CD14-positive monocyte (primary cell): ENCODE measurements at regions not wholly inside any gene's neighbourhood (a gene's known extent, or its start where the extent isn't known, plus 50 kb on each side); places are given as distances from the start of the nearest gene placed in this dataset.

Source experiments
- DNase-seq, 3 donors: peaks; one replicate each; pipeline ENCODE4 v3.0.0-alpha.2; 2011 to 2022
- H2AFZ ChIP-seq: 2 replicates; pipeline ENCODE4 v1.6.0; 2012; ENCODE audit warnings: mild to moderate bottlenecking, low read depth, low read length, inconsistent platforms; ENCODE audit not compliant: insufficient read depth, poor library complexity, severe bottlenecking
- H3K27ac ChIP-seq, 2 donors: 1 replicate in 1 of 2; 2 replicates in 1 of 2; pipeline ENCODE4 v1.5.1; 2012 to 2013; ENCODE audit warnings: low read length in 2 of 2, control low read depth in 1 of 2, inconsistent platforms in 1 of 2, low read depth in 1 of 2, mild to moderate bottlenecking in 1 of 2
- H3K27me3 ChIP-seq, 2 donors: one replicate each; pipeline versions ENCODE4 v1.6.0 to v1.6.1; 2011 to 2013; ENCODE audit warnings: low read length in 2 of 2; ENCODE audit not compliant: control insufficient read depth in 2 of 2, insufficient read depth in 2 of 2
- H3K36me3 ChIP-seq, 2 donors: replicated peaks in 1 of 2; 1 replicate in 1 of 2; 2 replicates in 1 of 2; pipeline versions ENCODE4 v1.5.1 to v1.6.1; 2012 to 2013; ENCODE audit warnings: low read length in 2 of 2, control low read depth in 1 of 2, inconsistent platforms in 1 of 2, mild to moderate bottlenecking in 1 of 2; ENCODE audit not compliant: insufficient read depth in 2 of 2, control insufficient read depth in 1 of 2
- H3K4me1 ChIP-seq, 2 donors: 1 replicate in 1 of 2; 2 replicates in 1 of 2; pipeline versions ENCODE4 v1.5.1 to v1.6.1; 2012 to 2013; ENCODE audit warnings: low read length in 2 of 2, control low read depth in 1 of 2, inconsistent platforms in 1 of 2, mild to moderate bottlenecking in 1 of 2, moderate library complexity in 1 of 2; ENCODE audit not compliant: insufficient read depth in 2 of 2, control insufficient read depth in 1 of 2
- H3K4me2 ChIP-seq: replicated peaks from 2 replicates; pipeline ENCODE3; 2012; ENCODE audit warnings: low read length, moderate library complexity, mild to moderate bottlenecking; ENCODE audit not compliant: poor library complexity, severe bottlenecking; ENCODE audit errors: extremely low read depth
- H3K4me3 ChIP-seq, 3 experiments: fragments of 200-600 bp in 1 of 3; sonication (generic) in 1 of 3; replicated peaks in 1 of 3; 1 replicate in 2 of 3; 2 replicates in 1 of 3; pipeline ENCODE4 v1.5.1; 2011 to 2013; ENCODE audit warnings: low read length in 3 of 3, mild to moderate bottlenecking in 3 of 3, control low read depth in 2 of 3, low read depth in 2 of 3, inconsistent platforms in 1 of 3, moderate library complexity in 1 of 3
- H3K79me2 ChIP-seq: 2 replicates; pipeline ENCODE4 v1.6.0; 2012; ENCODE audit warnings: mild to moderate bottlenecking, control low read depth, inconsistent platforms, low read length, moderate library complexity; ENCODE audit not compliant: insufficient read depth
- H3K9ac ChIP-seq: 2 replicates; pipeline ENCODE4 v1.6.0; 2017; ENCODE audit warnings: low read length, mild to moderate bottlenecking; ENCODE audit not compliant: insufficient read depth, poor library complexity, severe bottlenecking
- H3K9me3 ChIP-seq, 2 donors: replicated peaks in 1 of 2; 1 replicate in 1 of 2; 2 replicates in 1 of 2; pipeline versions ENCODE4 v1.5.1 to v1.6.1; 2012 to 2013; ENCODE audit warnings: low read length in 2 of 2, control low read depth in 1 of 2; ENCODE audit not compliant: control insufficient read depth in 1 of 2, insufficient read depth in 1 of 2
- H4K20me1 ChIP-seq: 2 replicates; pipeline ENCODE4 v1.6.0; 2012; ENCODE audit warnings: mild to moderate bottlenecking, low read length, control low read depth, moderate library complexity; ENCODE audit not compliant: insufficient read depth
- H3K27ac Mint-ChIP-seq, 7 donors: one replicate each; pipeline ENCODE4 v1.8.0; 2020; ENCODE audit warnings: mild to moderate bottlenecking in 7 of 7, mixed read lengths in 7 of 7, moderate library complexity in 6 of 7, inconsistent platforms in 2 of 7
- H3K27me3 Mint-ChIP-seq, 3 donors: one replicate each; pipeline ENCODE4 v1.8.0; 2021 to 2022; ENCODE audit warnings: low read depth in 3 of 3, mild to moderate bottlenecking in 3 of 3, mixed read lengths in 3 of 3, moderate library complexity in 3 of 3, inconsistent platforms in 1 of 3
- H3K36me3 Mint-ChIP-seq, 2 donors: one replicate each; pipeline ENCODE4 v1.8.0; 2020; ENCODE audit warnings: mixed read lengths in 2 of 2, inconsistent platforms in 1 of 2, mild to moderate bottlenecking in 1 of 2
- H3K4me1 Mint-ChIP-seq: one replicate; pipeline ENCODE4 v1.8.0; 2020; ENCODE audit warnings: mild to moderate bottlenecking, mixed read lengths
- H3K4me3 Mint-ChIP-seq, 2 donors: one replicate each; pipeline ENCODE4 v1.8.0; 2020; ENCODE audit warnings: mild to moderate bottlenecking in 2 of 2, mixed read lengths in 2 of 2, moderate library complexity in 1 of 2
- H3K9me3 Mint-ChIP-seq, 7 donors: one replicate each; pipeline ENCODE4 v1.8.0; 2020 to 2022; ENCODE audit warnings: mixed read lengths in 7 of 7, mild to moderate bottlenecking in 6 of 7, moderate library complexity in 6 of 7, inconsistent platforms in 2 of 7
- WGBS: methylation state at CpG from one replicate; pipeline ENCODE4 v1.1.5; 2013; ENCODE audit warnings: missing lambda C conversion rate; ENCODE audit not compliant: insufficient coverage; 5-methylcytosine and 5-hydroxymethylcytosine counted together
- intact Hi-C, 2 donors: fragments of 100-400 bp; cut with micrococcal nuclease; formaldehyde crosslinking; loops; one replicate each; pipeline versions ENCODE4 v1.15.0 to v1.15.1; 2023
- TF ChIP-seq, protein P1 (sequence below): fragments of 200-600 bp; IDR thresholded peaks from one replicate; pipeline ENCODE4 v1.8.0; 2022; ENCODE audit warnings: antibody characterized with exemption, mild to moderate bottlenecking

- Histone ChIP-seq H3K9me3 (peaks cover 0 to 5% of the 10 kb centered on the region in 2 donors), H3K4me1 (peaks cover 19 to 25% of the 10 kb centered on the region in 2 donors), H3K4me2 (no peak overlapping the region), H3K4me3 (no peak overlapping the region), H2AFZ (no peak overlapping the region), H4K20me1 (no peaks in the 10 kb centered on the region), H3K79me2 (no peaks in the 10 kb centered on the region), H3K36me3 (no peaks in the 10 kb centered on the region), H3K27ac (no peak overlapping the region), H3K27me3 (no peaks in the 10 kb centered on the region), H3K9ac (no peak overlapping the region)
- Mint-ChIP-seq H3K4me1 (peaks cover 13% of the 10 kb centered on the region), H3K9me3 (peaks cover 0 to 2% (median 0%) of the 10 kb centered on the region in 7 donors), H3K27me3 (peaks cover 0 to 3% (median 0%) of the 10 kb centered on the region in 3 donors), H3K4me3 (no peak overlapping the region), H3K36me3 (no peaks in the 10 kb centered on the region), H3K27ac (no peak overlapping the region)
- WGBS: 91% methylated on average over 6 of the region's 10 CpGs
- intact Hi-C loops: no loop called here
- no peak for DNase-seq
- TF ChIP-seq, protein P1, sequence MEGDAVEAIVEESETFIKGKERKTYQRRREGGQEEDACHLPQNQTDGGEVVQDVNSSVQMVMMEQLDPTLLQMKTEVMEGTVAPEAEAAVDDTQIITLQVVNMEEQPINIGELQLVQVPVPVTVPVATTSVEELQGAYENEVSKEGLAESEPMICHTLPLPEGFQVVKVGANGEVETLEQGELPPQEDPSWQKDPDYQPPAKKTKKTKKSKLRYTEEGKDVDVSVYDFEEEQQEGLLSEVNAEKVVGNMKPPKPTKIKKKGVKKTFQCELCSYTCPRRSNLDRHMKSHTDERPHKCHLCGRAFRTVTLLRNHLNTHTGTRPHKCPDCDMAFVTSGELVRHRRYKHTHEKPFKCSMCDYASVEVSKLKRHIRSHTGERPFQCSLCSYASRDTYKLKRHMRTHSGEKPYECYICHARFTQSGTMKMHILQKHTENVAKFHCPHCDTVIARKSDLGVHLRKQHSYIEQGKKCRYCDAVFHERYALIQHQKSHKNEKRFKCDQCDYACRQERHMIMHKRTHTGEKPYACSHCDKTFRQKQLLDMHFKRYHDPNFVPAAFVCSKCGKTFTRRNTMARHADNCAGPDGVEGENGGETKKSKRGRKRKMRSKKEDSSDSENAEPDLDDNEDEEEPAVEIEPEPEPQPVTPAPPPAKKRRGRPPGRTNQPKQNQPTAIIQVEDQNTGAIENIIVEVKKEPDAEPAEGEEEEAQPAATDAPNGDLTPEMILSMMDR: no peak
Measured at GRCh38 chr2:847669-848068, 103.0 kb upstream of the SNTG2 start.

- Mint-ChIP-seq H3K36me3 (no peaks in the 10 kb centered on the region), H3K27ac (no peak overlapping the region), H3K4me1 (peaks cover 13% of the 10 kb centered on the region), H3K27me3 (peaks cover 1 to 6% (median 4%) of the 10 kb centered on the region in 3 donors), H3K9me3 (peaks cover 0 to 5% (median 3%) of the 10 kb centered on the region in 7 donors), H3K4me3 (peak overlapping the region in 1 of 2 donors; percentile 73)
- 17% methylated on average over 1 of the region's 3 CpGs for WGBS
- Histone ChIP-seq H3K4me3 (peak overlapping the region in 1 of 3 experiments; percentile 23), H3K9ac (no peak overlapping the region), H4K20me1 (no peaks in the 10 kb centered on the region), H3K27ac (peak overlapping the region; percentile 53 to 55), H3K79me2 (no peaks in the 10 kb centered on the region), H3K36me3 (no peaks in the 10 kb centered on the region), H2AFZ (no peak overlapping the region), H3K9me3 (peaks cover 0 to 5% of the 10 kb centered on the region in 2 donors), H3K4me2 (peak overlapping the region; percentile 53), H3K27me3 (no peaks in the 10 kb centered on the region), H3K4me1 (peaks cover 19 to 28% of the 10 kb centered on the region in 2 donors)
- TF ChIP-seq, protein P1: no peak
- peak in 2 of 3 donors; percentile 4 to 38 for DNase-seq
- intact Hi-C loops: no loop called here
Measured at GRCh38 chr2:844715-845114, 105.9 kb upstream of the SNTG2 start.
